PFSK-1 (cell line): ENCODE measurements at regions not wholly inside any gene's neighbourhood (a gene's known extent, or its start where the extent isn't known, plus 50 kb on each side); places are given as distances from the start of the nearest gene placed in this dataset.

Experiments used
- FOXP2 ChIP-seq: optimal IDR thresholded peaks from 2 replicates; pipeline ENCODE3; 2011; ENCODE audit warnings: borderline replicate concordance, control low read depth, inconsistent platforms; ENCODE audit not compliant: insufficient read depth; ENCODE audit errors: extremely low read length, extremely low read depth
- POLR2AphosphoS5 ChIP-seq: IDR thresholded peaks from 2 replicates; pipeline ENCODE4 v1.6.1; 2012; ENCODE audit warnings: low read depth, mild to moderate bottlenecking, control low read depth, low read length, moderate library complexity
- SIN3A ChIP-seq: IDR thresholded peaks from 2 replicates; pipeline ENCODE4 v1.6.1; 2012; ENCODE audit warnings: mild to moderate bottlenecking, low read length, moderate library complexity, borderline replicate concordance; ENCODE audit not compliant: insufficient read depth
- TAF1 ChIP-seq: IDR thresholded peaks from 2 replicates; pipeline ENCODE4 v1.6.1; 2012; ENCODE audit warnings: low read length, control low read depth, borderline replicate concordance; ENCODE audit not compliant: insufficient read depth
- TF ChIP-seq, protein P1 (sequence below), 2 experiments: IDR thresholded peaks; 2 replicates each; pipeline versions ENCODE4 v1.6.1 to v1.8.0; 2011 to 2012; ENCODE audit warnings: low read depth in 2 of 2, low read length in 2 of 2, control low read depth in 1 of 2, inconsistent platforms in 1 of 2, mild to moderate bottlenecking in 1 of 2, moderate library complexity in 1 of 2; ENCODE audit not compliant: insufficient read depth in 1 of 2

DNA sequence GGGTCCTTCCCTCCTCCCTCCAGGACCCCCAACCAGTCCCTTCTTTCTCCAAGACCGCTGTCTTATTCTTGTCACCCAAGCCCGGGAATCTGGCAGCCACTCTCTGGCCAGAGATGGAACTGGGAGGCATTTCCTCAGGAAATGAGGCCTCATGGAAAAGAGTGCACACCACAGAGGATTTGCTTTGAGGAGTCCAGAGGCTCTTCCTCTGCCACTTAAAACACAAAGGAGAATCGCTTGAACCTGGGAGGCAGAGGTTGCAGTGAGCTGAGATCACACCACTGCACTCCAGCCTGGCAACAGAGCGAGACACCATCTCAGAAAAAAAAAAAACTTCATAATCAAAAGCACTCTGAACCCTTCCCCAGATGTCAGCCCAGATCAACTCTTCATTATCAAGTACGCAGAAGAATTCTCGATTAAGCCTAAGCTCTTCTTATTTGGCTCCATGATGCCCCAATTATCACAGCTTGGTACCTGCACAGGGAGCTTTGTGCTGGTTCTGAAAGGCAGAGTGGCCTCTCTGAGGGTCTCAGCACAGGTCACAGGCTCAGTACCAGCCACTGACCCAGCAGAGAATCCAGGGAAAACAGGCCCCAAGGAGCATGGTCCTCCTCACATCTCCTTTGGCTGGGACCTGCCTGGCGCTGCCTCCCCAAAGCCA lies 82.9 kb upstream of the MAFB start:
- no peak for TF ChIP-seq SIN3A
- TF ChIP-seq POLR2AphosphoS5: no peak
- TF ChIP-seq TAF1: no peak
- TF ChIP-seq, protein P1, sequence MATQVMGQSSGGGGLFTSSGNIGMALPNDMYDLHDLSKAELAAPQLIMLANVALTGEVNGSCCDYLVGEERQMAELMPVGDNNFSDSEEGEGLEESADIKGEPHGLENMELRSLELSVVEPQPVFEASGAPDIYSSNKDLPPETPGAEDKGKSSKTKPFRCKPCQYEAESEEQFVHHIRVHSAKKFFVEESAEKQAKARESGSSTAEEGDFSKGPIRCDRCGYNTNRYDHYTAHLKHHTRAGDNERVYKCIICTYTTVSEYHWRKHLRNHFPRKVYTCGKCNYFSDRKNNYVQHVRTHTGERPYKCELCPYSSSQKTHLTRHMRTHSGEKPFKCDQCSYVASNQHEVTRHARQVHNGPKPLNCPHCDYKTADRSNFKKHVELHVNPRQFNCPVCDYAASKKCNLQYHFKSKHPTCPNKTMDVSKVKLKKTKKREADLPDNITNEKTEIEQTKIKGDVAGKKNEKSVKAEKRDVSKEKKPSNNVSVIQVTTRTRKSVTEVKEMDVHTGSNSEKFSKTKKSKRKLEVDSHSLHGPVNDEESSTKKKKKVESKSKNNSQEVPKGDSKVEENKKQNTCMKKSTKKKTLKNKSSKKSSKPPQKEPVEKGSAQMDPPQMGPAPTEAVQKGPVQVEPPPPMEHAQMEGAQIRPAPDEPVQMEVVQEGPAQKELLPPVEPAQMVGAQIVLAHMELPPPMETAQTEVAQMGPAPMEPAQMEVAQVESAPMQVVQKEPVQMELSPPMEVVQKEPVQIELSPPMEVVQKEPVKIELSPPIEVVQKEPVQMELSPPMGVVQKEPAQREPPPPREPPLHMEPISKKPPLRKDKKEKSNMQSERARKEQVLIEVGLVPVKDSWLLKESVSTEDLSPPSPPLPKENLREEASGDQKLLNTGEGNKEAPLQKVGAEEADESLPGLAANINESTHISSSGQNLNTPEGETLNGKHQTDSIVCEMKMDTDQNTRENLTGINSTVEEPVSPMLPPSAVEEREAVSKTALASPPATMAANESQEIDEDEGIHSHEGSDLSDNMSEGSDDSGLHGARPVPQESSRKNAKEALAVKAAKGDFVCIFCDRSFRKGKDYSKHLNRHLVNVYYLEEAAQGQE (IDR thresholded peaks at IDR 0.05; ENCODE audit: insufficient read depth in 1 of 2, low read depth in 2 of 2, low read length in 2 of 2): no peak
- no peak for TF ChIP-seq FOXP2

- TF ChIP-seq SIN3A (no peak), TAF1 (no peak), POLR2AphosphoS5 (no peak)
- TF ChIP-seq, protein P1 (IDR thresholded peaks at IDR 0.05; ENCODE audit: insufficient read depth in 1 of 2, low read depth in 2 of 2, low read length in 2 of 2): no peak
Measured at GRCh38 chr20:40773376-40773775, 84.3 kb upstream of the MAFB start.

GRCh38 chr20:40774252-40774651 lies 85.2 kb upstream of the MAFB start:
- TF ChIP-seq, protein P1 (IDR thresholded peaks at IDR 0.05; ENCODE audit: insufficient read depth in 1 of 2, low read depth in 2 of 2, low read length in 2 of 2): no peak

- TF ChIP-seq SIN3A (no peak), FOXP2 (no peak), POLR2AphosphoS5 (no peak), TAF1 (no peak)
- TF ChIP-seq, protein P1 (IDR thresholded peaks at IDR 0.05; ENCODE audit: insufficient read depth in 1 of 2, low read depth in 2 of 2, low read length in 2 of 2): no peak
Measured at GRCh38 chr20:40775561-40776146, 86.6 kb upstream of the MAFB start.
